ENCODE measurements at regions not wholly inside any gene's neighbourhood (a gene's known extent, or its start where the extent isn't known, plus 50 kb on each side); places are given as distances from the start of the nearest gene placed in this dataset.

- Histone ChIP-seq H3K9me2 (ENCODE audit: insufficient read depth, low read length) (no peaks in the 10 kb centered on the region), H3K4me3 (ENCODE audit: low read length) (no peak overlapping the region), H3K4me2 (ENCODE audit: low read length) (no peak overlapping the region), H3K27me3 (ENCODE audit: insufficient read depth, low read depth, low read length) (no peaks in the 10 kb centered on the region), H3K27ac (ENCODE audit: low read length) (no peak overlapping the region), H3K9me3 (ENCODE audit: low read length) (no peaks in the 10 kb centered on the region), H3K79me2 (replicated peaks; ENCODE audit: insufficient read depth, low read length) (no peaks in the 10 kb centered on the region), H3K36me3 (ENCODE audit: insufficient read depth, low read length) (no peaks in the 10 kb centered on the region), H3K9ac (ENCODE audit: low read length) (no peak overlapping the region), H2AFZ (ENCODE audit: low read depth, low read length) (no peak overlapping the region), H3F3A (ENCODE audit: insufficient read depth, low read length, poor library complexity, severe bottlenecking) (no peaks in the 10 kb centered on the region), H4K20me1 (ENCODE audit: insufficient read depth) (no peaks in the 10 kb centered on the region)
- TF ChIP-seq MXI1 (conservative IDR thresholded peaks at IDR 0.05; ENCODE audit: poor library complexity, severe bottlenecking) (no peak), TAF1 (IDR thresholded peaks at IDR 0.05; ENCODE audit: low read depth) (no peak), SMC3 (conservative IDR thresholded peaks at IDR 0.05; ENCODE audit: poor library complexity) (no peak), REST (IDR thresholded peaks at IDR 0.05; ENCODE audit: borderline replicate concordance) (no peak), POLR2AphosphoS5 (IDR thresholded peaks at IDR 0.05) (no peak), CTCF (IDR thresholded peaks at IDR 0.05; ENCODE audit: poor library complexity, severe bottlenecking) (no peak), RAD21 (conservative IDR thresholded peaks at IDR 0.05) (no peak)
Observed at GRCh38 chr10:30210296-30210695, 138.8 kb downstream of the MTPAP start.

- Histone ChIP-seq H4K20me1 (ENCODE audit: insufficient read depth) (no peaks in the 10 kb centered on the region), H3K9ac (ENCODE audit: low read length) (no peak overlapping the region), H3F3A (ENCODE audit: insufficient read depth, low read length, poor library complexity, severe bottlenecking) (no peaks in the 10 kb centered on the region), H3K36me3 (ENCODE audit: insufficient read depth, low read length) (no peaks in the 10 kb centered on the region), H3K4me2 (ENCODE audit: low read length) (no peak overlapping the region), H3K79me2 (replicated peaks; ENCODE audit: insufficient read depth, low read length) (no peaks in the 10 kb centered on the region), H2AFZ (ENCODE audit: low read depth, low read length) (no peak overlapping the region), H3K27ac (ENCODE audit: low read length) (no peak overlapping the region), H3K27me3 (ENCODE audit: insufficient read depth, low read depth, low read length) (no peaks in the 10 kb centered on the region), H3K4me3 (ENCODE audit: low read length) (no peak overlapping the region), H3K9me2 (ENCODE audit: insufficient read depth, low read length) (no peaks in the 10 kb centered on the region), H3K9me3 (ENCODE audit: low read length) (no peaks in the 10 kb centered on the region)
- TF ChIP-seq EP300 (conservative IDR thresholded peaks at IDR 0.05; ENCODE audit: poor library complexity, severe bottlenecking), result no peak
- no peak for TF ChIP-seq TAF1 (IDR thresholded peaks at IDR 0.05; ENCODE audit: low read depth)
- TF ChIP-seq RAD21 (conservative IDR thresholded peaks at IDR 0.05), result no peak
- TF ChIP-seq SMC3 (conservative IDR thresholded peaks at IDR 0.05; ENCODE audit: poor library complexity), result no peak
- TF ChIP-seq REST (IDR thresholded peaks at IDR 0.05; ENCODE audit: borderline replicate concordance), result no peak
- TF ChIP-seq POLR2AphosphoS5 (IDR thresholded peaks at IDR 0.05), result no peak
- TF ChIP-seq EZH2 (IDR thresholded peaks at IDR 0.05; ENCODE audit: borderline replicate concordance, insufficient read depth, low read length, poor library complexity, severe bottlenecking), result no peak
- TF ChIP-seq CTCF (IDR thresholded peaks at IDR 0.05; ENCODE audit: poor library complexity, severe bottlenecking), result no peak
- no peak for TF ChIP-seq MXI1 (conservative IDR thresholded peaks at IDR 0.05; ENCODE audit: poor library complexity, severe bottlenecking)
Observed at GRCh38 chr10:30208330-30208729, 140.7 kb downstream of the MTPAP start.
